HCT116 (cell line): ENCODE measurements at regions not wholly inside any gene's neighbourhood (a gene's known extent, or its start where the extent isn't known, plus 50 kb on each side); places are given as distances from the start of the nearest gene placed in this dataset.

Experiments
- ATAC-seq: fragments of 200-7000 bp; cut with Tn5 transposase; 2 replicates; pipeline ENCODE4 v1.9.1; 2020; ENCODE audit warnings: mild to moderate bottlenecking, moderate library complexity
- BruUV-seq: library from RNA; stranded (reverse); fragments of 400-500 nt; replicated peaks from 2 replicates; lab custom pipeline; 2021; lab: Mats Ljungman, UMichigan
- CTCF ChIA-PET: fragments of 300-600 bp; sonication (Branson Sonifier 250); formaldehyde crosslinking; loops from one replicate; lab custom pipeline; 2021; ENCODE audit warnings: antibody characterized with exemption; lab: Charles Lee
- POLR2A ChIA-PET: fragments of 300-600, 350-600 bp; sonication (Branson Sonifier 250); formaldehyde crosslinking; loops from one replicate; lab custom pipeline; 2021; ENCODE audit warnings: antibody characterized with exemption; lab: Charles Lee
- RAD21 ChIA-PET, 2 experiments: fragments of 300-600 bp; sonication (Branson Sonifier 250); formaldehyde crosslinking; loops; one replicate each; lab custom pipeline; 2023; ENCODE audit warnings: low total read pairs in 2 of 2; ENCODE audit not compliant: uncharacterized antibody in 2 of 2, unreplicated experiment in 2 of 2, low non-redundant PET in 1 of 2; lab: Charles Lee
- DNase-seq: peaks from one replicate; pipeline ENCODE4 v3.0.0-alpha.2; 2010; ENCODE audit warnings: low read depth, low spot score
- H2AFZ ChIP-seq: fragments of 200-600 bp; shearing (Covaris generic), sonication (generic); 2 replicates; pipeline ENCODE4 v1.6.1; 2017; ENCODE audit warnings: low read depth, mixed run types, mixed read lengths, antibody characterized with exemption, low read length; ENCODE audit not compliant: poor library complexity, severe bottlenecking
- H3K27ac ChIP-seq: 2 replicates; pipeline ENCODE4 v1.5.1; 2012; ENCODE audit warnings: low read depth, low read length
- H3K27me3 ChIP-seq: fragments of 200-600 bp; sonication (generic); 2 replicates; pipeline ENCODE4 v1.6.1; 2016; ENCODE audit warnings: mixed run types, low read length, mixed read lengths; ENCODE audit not compliant: insufficient read depth
- H3K36me3 ChIP-seq, 2 experiments: fragments of 200-500 bp in 1 of 2; fragments of 200-600 bp in 1 of 2; sonication (Bioruptor generic) in 1 of 2; sonication (generic) in 1 of 2; 2 replicates each; pipeline versions ENCODE4 v1.5.1 to v1.6.1; 2014 to 2016; ENCODE audit warnings: low read length in 2 of 2, inconsistent platforms in 1 of 2, mixed read lengths in 1 of 2, mixed run types in 1 of 2; ENCODE audit not compliant: insufficient read depth in 2 of 2, control insufficient read depth in 1 of 2
- H3K4me1 ChIP-seq, 2 experiments: fragments of 200-600 bp in 1 of 2; sonication (generic) in 1 of 2; 2 replicates each; pipeline versions ENCODE4 v1.5.1 to v1.6.1; 2012 to 2017; ENCODE audit warnings: low read length in 2 of 2, inconsistent platforms in 1 of 2, mild to moderate bottlenecking in 1 of 2, mixed read lengths in 1 of 2, mixed run types in 1 of 2, moderate library complexity in 1 of 2; ENCODE audit not compliant: insufficient read depth in 2 of 2, control insufficient read depth in 1 of 2
- H3K4me2 ChIP-seq: fragments of 200-600 bp; sonication (generic); 2 replicates; pipeline ENCODE4 v1.6.1; 2017; ENCODE audit warnings: mixed run types, low read length, mixed read lengths
- H3K4me3 ChIP-seq, 2 experiments: fragments of 200-600 bp in 1 of 2; sonication (generic) in 1 of 2; replicated peaks in 1 of 2; 2 replicates each; pipeline ENCODE4 v1.5.1; 2011 to 2016; ENCODE audit warnings: low read length in 2 of 2, control low read depth in 1 of 2, low read depth in 1 of 2, mild to moderate bottlenecking in 1 of 2, mixed read lengths in 1 of 2, mixed run types in 1 of 2
- H3K79me2 ChIP-seq: fragments of 200-600 bp; sonication (generic); 2 replicates; pipeline ENCODE4 v1.6.1; 2017; ENCODE audit warnings: mild to moderate bottlenecking, mixed run types, low read length, moderate library complexity, mixed read lengths; ENCODE audit not compliant: insufficient read depth
- H3K9ac ChIP-seq: fragments of 200-600 bp; sonication (generic); 2 replicates; pipeline ENCODE4 v1.6.1; 2016; ENCODE audit warnings: low read length, mixed read lengths
- H3K9me2 ChIP-seq: fragments of 200-600 bp; sonication (generic), shearing (Covaris generic); 2 replicates; pipeline ENCODE4 v1.6.1; 2017; ENCODE audit warnings: mixed run types, mild to moderate bottlenecking, moderate library complexity; ENCODE audit not compliant: insufficient read depth
- H3K9me3 ChIP-seq, 2 experiments: fragments of 200-500 bp in 1 of 2; fragments of 200-600 bp in 1 of 2; sonication (Bioruptor generic) in 1 of 2; sonication (generic) in 1 of 2; 2 replicates each; pipeline ENCODE4 v1.6.1; 2014 to 2017; ENCODE audit warnings: low read length in 2 of 2, mixed read lengths in 2 of 2, inconsistent platforms in 1 of 2, low read depth in 1 of 2, mild to moderate bottlenecking in 1 of 2, mixed run types in 1 of 2, moderate library complexity in 1 of 2; ENCODE audit not compliant: control insufficient read depth in 1 of 2, insufficient read depth in 1 of 2
- H4K20me1 ChIP-seq: fragments of 200-600 bp; sonication (generic), shearing (Covaris generic); 2 replicates; pipeline ENCODE4 v1.6.1; 2017; ENCODE audit warnings: mixed run types, mild to moderate bottlenecking, moderate library complexity; ENCODE audit not compliant: insufficient read depth
- CEBPB ChIP-seq: IDR thresholded peaks from 2 replicates; pipeline ENCODE4 v1.6.1; 2012; ENCODE audit warnings: low read depth
- EGR1 ChIP-seq: IDR thresholded peaks from 2 replicates; pipeline ENCODE4 v1.6.1; 2012; ENCODE audit warnings: low read depth
- ELF1 ChIP-seq: IDR thresholded peaks from 2 replicates; pipeline ENCODE4 v1.6.1; 2012; ENCODE audit warnings: low read depth, borderline replicate concordance
- EZH2phosphoT487 ChIP-seq: fragments of 200-600 bp; IDR thresholded peaks from 2 replicates; pipeline ENCODE4 v1.6.1; 2018; ENCODE audit warnings: antibody characterized with exemption, borderline replicate concordance
- FOSL1 ChIP-seq: IDR thresholded peaks from 2 replicates; pipeline ENCODE4 v1.6.1; 2012; ENCODE audit warnings: low read depth
- JUND ChIP-seq: IDR thresholded peaks from 2 replicates; pipeline ENCODE4 v1.6.1; 2012
- POLR2AphosphoS5 ChIP-seq: IDR thresholded peaks from 2 replicates; pipeline ENCODE4 v1.6.1; 2011; ENCODE audit warnings: mild to moderate bottlenecking, low read depth, low read length, moderate library complexity
- TCF7L2 ChIP-seq: IDR thresholded peaks from 2 replicates; pipeline ENCODE4 v1.7.0; 2011; ENCODE audit warnings: borderline replicate concordance, inconsistent platforms; ENCODE audit not compliant: insufficient read depth, insufficient read length; ENCODE audit errors: extremely low read depth
- ZFX ChIP-seq: fragments of 450-650 bp; IDR thresholded peaks from 2 replicates; pipeline ENCODE4 v1.6.1; 2017
- ZNF274 ChIP-seq: fragments of 200-500 bp; sonication (Bioruptor generic); IDR thresholded peaks from 2 replicates; pipeline ENCODE4 v1.6.1; 2014; ENCODE audit warnings: mild to moderate bottlenecking, low read depth, low read length, inconsistent platforms
- intact Hi-C: fragments of 100-400 bp; cut with micrococcal nuclease; formaldehyde crosslinking; loops from 2 replicates; pipeline ENCODE4 v1.10.0; 2022
- TF ChIP-seq, protein P1 (sequence below): IDR thresholded peaks from 2 replicates; pipeline ENCODE4 v1.6.1; 2012
- TF ChIP-seq, protein P2 (sequence below): IDR thresholded peaks from 2 replicates; pipeline ENCODE4 v1.6.1; 2012; ENCODE audit warnings: low read depth
- TF ChIP-seq, protein P3 (sequence below), 3 experiments: fragments of 200-600 bp in 1 of 3; sonication (generic) in 1 of 3; IDR thresholded peaks in 2 of 3; conservative IDR thresholded peaks in 1 of 3; 2 replicates each; pipeline ENCODE4 v1.5.1; 2012 to 2017; ENCODE audit warnings: low read depth in 2 of 3, low read length in 2 of 3, antibody characterized with exemption in 1 of 3, borderline replicate concordance in 1 of 3, control low read depth in 1 of 3, mild to moderate bottlenecking in 1 of 3, mixed read lengths in 1 of 3, mixed run types in 1 of 3, moderate library complexity in 1 of 3; ENCODE audit not compliant: insufficient read depth in 1 of 3
- TF ChIP-seq, protein P4 (sequence below): IDR thresholded peaks from 2 replicates; pipeline ENCODE4 v1.6.1; 2011; ENCODE audit warnings: mild to moderate bottlenecking, low read length, moderate library complexity; ENCODE audit not compliant: insufficient replicate concordance; ENCODE audit errors: extremely low read depth

DNA sequence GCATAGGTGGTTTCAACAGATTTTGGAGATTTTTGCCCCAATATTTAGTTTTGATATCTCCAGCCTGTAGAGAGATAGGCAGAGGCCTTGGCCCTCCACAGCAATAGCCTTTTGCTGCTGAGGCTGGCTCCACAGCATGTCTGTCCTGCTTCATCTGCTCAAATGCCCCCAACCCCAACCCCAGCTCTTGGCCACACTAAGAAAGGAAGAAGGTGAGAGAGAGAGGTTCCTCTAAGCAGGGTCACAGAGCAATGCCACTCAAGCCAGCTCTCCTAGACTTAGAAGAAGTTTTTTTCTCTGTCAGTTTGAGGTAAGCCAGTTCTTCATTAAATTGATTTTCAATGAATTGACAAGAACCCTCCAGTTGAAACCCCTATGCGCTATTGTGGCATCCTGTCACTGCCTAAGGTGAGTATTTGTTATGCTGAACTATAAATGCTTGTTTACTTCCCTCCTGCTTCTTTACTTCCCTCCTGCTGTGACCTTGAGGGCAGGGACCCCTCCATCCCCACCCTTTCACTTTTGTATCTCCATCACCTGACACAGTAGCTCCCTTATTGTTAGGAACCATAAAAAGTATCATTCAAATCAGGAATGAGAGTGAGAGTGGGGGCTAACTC lies 366.2 kb upstream of the CNR1 start:
- Histone ChIP-seq H3K4me2 (no peak overlapping the region), H3K27ac (no peak overlapping the region), H3K4me3 (no peak overlapping the region), H3K36me3 (no peaks in the 10 kb centered on the region), H4K20me1 (no peaks in the 10 kb centered on the region), H3K27me3 (peaks cover 58% of the 10 kb centered on the region), H3K9ac (no peak overlapping the region), H2AFZ (no peak overlapping the region), H3K79me2 (no peaks in the 10 kb centered on the region), H3K9me3 (no peaks in the 10 kb centered on the region), H3K4me1 (no peaks in the 10 kb centered on the region), H3K9me2 (no peaks in the 10 kb centered on the region)
- DNase-seq: no peak
- ChIA-PET RAD21 (no interaction called here), POLR2A (no interaction called here), CTCF (no interaction called here)
- ATAC-seq: no peak
- no TSS peak for BruUV-seq
- intact Hi-C loops: no loop called here
- TF ChIP-seq POLR2AphosphoS5 (no peak), FOSL1 (no peak), ZFX (no peak), ELF1 (no peak), JUND (no peak), ZNF274 (no peak), TCF7L2 (no peak), CEBPB (no peak), EGR1 (no peak), EZH2phosphoT487 (no peak)
- TF ChIP-seq, protein P1, sequence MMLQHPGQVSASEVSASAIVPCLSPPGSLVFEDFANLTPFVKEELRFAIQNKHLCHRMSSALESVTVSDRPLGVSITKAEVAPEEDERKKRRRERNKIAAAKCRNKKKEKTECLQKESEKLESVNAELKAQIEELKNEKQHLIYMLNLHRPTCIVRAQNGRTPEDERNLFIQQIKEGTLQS: no peak
- TF ChIP-seq, protein P2, sequence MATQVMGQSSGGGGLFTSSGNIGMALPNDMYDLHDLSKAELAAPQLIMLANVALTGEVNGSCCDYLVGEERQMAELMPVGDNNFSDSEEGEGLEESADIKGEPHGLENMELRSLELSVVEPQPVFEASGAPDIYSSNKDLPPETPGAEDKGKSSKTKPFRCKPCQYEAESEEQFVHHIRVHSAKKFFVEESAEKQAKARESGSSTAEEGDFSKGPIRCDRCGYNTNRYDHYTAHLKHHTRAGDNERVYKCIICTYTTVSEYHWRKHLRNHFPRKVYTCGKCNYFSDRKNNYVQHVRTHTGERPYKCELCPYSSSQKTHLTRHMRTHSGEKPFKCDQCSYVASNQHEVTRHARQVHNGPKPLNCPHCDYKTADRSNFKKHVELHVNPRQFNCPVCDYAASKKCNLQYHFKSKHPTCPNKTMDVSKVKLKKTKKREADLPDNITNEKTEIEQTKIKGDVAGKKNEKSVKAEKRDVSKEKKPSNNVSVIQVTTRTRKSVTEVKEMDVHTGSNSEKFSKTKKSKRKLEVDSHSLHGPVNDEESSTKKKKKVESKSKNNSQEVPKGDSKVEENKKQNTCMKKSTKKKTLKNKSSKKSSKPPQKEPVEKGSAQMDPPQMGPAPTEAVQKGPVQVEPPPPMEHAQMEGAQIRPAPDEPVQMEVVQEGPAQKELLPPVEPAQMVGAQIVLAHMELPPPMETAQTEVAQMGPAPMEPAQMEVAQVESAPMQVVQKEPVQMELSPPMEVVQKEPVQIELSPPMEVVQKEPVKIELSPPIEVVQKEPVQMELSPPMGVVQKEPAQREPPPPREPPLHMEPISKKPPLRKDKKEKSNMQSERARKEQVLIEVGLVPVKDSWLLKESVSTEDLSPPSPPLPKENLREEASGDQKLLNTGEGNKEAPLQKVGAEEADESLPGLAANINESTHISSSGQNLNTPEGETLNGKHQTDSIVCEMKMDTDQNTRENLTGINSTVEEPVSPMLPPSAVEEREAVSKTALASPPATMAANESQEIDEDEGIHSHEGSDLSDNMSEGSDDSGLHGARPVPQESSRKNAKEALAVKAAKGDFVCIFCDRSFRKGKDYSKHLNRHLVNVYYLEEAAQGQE: no peak
- TF ChIP-seq, protein P3, sequence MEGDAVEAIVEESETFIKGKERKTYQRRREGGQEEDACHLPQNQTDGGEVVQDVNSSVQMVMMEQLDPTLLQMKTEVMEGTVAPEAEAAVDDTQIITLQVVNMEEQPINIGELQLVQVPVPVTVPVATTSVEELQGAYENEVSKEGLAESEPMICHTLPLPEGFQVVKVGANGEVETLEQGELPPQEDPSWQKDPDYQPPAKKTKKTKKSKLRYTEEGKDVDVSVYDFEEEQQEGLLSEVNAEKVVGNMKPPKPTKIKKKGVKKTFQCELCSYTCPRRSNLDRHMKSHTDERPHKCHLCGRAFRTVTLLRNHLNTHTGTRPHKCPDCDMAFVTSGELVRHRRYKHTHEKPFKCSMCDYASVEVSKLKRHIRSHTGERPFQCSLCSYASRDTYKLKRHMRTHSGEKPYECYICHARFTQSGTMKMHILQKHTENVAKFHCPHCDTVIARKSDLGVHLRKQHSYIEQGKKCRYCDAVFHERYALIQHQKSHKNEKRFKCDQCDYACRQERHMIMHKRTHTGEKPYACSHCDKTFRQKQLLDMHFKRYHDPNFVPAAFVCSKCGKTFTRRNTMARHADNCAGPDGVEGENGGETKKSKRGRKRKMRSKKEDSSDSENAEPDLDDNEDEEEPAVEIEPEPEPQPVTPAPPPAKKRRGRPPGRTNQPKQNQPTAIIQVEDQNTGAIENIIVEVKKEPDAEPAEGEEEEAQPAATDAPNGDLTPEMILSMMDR (IDR thresholded peaks at IDR 0.05 in 2 of 3, conservative IDR thresholded peaks at IDR 0.05 in 1 of 3; ENCODE audit: borderline replicate concordance in 1 of 3, insufficient read depth in 1 of 3, low read depth in 2 of 3, low read length in 2 of 3): no peak
- TF ChIP-seq, protein P4, sequence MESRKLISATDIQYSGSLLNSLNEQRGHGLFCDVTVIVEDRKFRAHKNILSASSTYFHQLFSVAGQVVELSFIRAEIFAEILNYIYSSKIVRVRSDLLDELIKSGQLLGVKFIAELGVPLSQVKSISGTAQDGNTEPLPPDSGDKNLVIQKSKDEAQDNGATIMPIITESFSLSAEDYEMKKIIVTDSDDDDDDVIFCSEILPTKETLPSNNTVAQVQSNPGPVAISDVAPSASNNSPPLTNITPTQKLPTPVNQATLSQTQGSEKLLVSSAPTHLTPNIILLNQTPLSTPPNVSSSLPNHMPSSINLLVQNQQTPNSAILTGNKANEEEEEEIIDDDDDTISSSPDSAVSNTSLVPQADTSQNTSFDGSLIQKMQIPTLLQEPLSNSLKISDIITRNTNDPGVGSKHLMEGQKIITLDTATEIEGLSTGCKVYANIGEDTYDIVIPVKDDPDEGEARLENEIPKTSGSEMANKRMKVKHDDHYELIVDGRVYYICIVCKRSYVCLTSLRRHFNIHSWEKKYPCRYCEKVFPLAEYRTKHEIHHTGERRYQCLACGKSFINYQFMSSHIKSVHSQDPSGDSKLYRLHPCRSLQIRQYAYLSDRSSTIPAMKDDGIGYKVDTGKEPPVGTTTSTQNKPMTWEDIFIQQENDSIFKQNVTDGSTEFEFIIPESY: no peak
- TF ChIP-seq, all 23 proteins: peak for 0
